Type B pancreatic cell (in vitro differentiated cells): ENCODE measurements at regions not wholly inside any gene's neighbourhood (a gene's known extent, or its start where the extent isn't known, plus 50 kb on each side); places are given as distances from the start of the nearest gene placed in this dataset.

Experiments
- DNase-seq: peaks from one replicate; pipeline ENCODE4 v3.0.0; 2021; ENCODE audit warnings: mixed read lengths; ENCODE audit not compliant: unreplicated experiment; ENCODE audit errors: extremely low spot score
- H3K27ac Mint-ChIP-seq: 2 replicates; pipeline ENCODE4 v1.8.0; 2021; ENCODE audit warnings: mild to moderate bottlenecking, mixed read lengths
- H3K27me3 Mint-ChIP-seq: 2 replicates; pipeline ENCODE4 v1.8.0; 2021; ENCODE audit warnings: mixed read lengths
- H3K36me3 Mint-ChIP-seq: 2 replicates; pipeline ENCODE4 v1.8.0; 2021; ENCODE audit warnings: mixed read lengths
- H3K4me1 Mint-ChIP-seq: one replicate; pipeline ENCODE4 v1.8.0; 2021; ENCODE audit warnings: mixed read lengths; ENCODE audit not compliant: unreplicated experiment
- H3K4me3 Mint-ChIP-seq: 2 replicates; pipeline ENCODE4 v1.8.0; 2021; ENCODE audit warnings: mild to moderate bottlenecking, mixed read lengths
- H3K9me3 Mint-ChIP-seq: 2 replicates; pipeline ENCODE4 v1.8.0; 2021; ENCODE audit warnings: mixed read lengths
- CTCF ChIP-seq: fragments of 200-600 bp; sonication (generic); conservative IDR thresholded peaks from 2 replicates; pipeline ENCODE4 v1.5.0; 2021; ENCODE audit warnings: antibody characterized with exemption, mild to moderate bottlenecking

DNA sequence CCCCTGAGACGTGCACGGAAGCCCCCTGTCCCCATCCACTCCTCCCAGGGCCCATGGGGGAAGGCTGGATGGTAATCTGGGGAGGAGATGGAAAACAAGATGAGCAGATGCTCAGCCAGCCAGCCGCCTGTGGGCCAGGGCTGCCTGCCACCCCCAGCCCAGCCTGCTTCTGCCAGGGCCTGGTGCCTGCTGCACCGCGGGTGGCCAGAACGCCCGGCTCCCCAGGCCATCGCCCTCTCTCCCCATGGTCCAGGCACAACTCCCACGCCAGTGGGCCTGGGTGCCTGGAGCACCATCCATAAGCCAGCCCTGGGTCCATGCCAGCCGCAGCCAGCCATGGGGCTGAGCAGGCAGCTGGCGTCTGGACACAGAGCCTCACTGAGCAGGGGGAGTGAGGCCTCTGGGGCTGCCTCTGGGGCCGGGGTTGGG, 57.2 kb upstream of the ELN start:
- Mint-ChIP-seq H3K27me3 (peaks cover 9% of the 10 kb centered on the region), H3K4me3 (no peak overlapping the region), H3K27ac (no peak overlapping the region), H3K36me3 (no peaks in the 10 kb centered on the region), H3K4me1 (peaks cover 10% of the 10 kb centered on the region), H3K9me3 (no peaks in the 10 kb centered on the region)
- TF ChIP-seq CTCF: no peak
- DNase-seq: no peak

- Mint-ChIP-seq H3K36me3 (no peaks in the 10 kb centered on the region), H3K4me1 (peaks cover 10% of the 10 kb centered on the region), H3K4me3 (no peak overlapping the region), H3K27ac (peak overlapping the region; percentile 70), H3K9me3 (no peaks in the 10 kb centered on the region), H3K27me3 (peaks cover 9% of the 10 kb centered on the region)
- TF ChIP-seq CTCF: no peak
- no peak for DNase-seq
Observed at GRCh38 chr7:73971322-73971703, 56.7 kb upstream of the ELN start.

DNA sequence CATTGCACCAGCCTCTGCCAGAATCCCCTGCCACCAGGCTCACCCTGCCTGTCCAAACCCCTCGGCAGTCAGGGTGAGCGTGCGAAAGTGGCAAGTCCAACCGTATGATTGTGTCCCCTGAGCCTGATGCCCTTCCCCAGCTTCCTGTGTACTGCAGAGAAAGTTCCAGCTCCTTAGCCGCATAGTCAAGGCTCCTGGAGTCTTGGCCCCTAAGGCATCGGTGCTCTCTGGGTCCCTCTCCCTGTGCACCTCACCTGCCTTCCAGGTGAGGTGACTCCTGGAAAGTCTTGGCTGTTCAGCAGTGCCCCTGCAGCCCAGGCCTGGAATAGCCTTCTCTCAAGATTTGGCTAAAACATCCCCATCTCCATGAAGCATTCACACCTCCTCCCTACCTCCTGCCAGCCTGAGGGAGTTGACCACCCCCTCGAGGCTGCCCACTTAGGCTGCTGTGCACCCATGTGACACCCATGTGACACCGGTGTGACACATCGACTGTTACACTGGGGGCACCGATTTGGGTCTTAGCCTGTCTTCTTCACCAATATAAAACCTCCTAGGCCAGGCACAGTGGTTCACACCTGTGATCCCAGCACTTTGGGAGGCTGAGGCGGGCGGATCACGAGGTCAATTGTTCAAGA, 56.1 kb upstream of the ELN start:
- H3K4me1 Mint-ChIP-seq: peaks cover 15% of the 10 kb centered on the region
- peaks cover 9% of the 10 kb centered on the region for H3K27me3 Mint-ChIP-seq
- DNase-seq: peak; percentile 56

DNA sequence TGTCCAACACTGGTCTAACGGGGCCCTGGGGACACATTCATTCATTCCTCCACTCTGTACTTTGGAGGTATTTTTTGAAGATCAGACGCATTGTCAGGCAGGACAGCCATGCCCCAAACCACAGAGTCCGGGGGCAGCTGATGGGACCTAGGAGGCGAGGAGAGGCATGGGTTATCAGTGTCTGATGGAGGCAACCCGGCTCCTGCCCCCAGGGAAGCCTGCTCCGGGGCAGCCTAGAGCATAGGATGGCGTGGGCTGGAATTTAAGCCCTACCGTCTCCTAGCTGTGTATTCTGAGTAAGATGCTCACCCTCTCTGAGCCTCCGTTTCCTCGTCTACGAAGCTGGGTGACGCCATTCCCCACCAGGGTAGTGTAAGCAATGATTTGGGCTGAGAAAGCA, 55.4 kb upstream of the ELN start:
- Mint-ChIP-seq H3K36me3 (no peaks in the 10 kb centered on the region), H3K9me3 (no peaks in the 10 kb centered on the region), H3K4me3 (no peak overlapping the region), H3K27me3 (peaks cover 9% of the 10 kb centered on the region), H3K27ac (no peak overlapping the region), H3K4me1 (peaks cover 17% of the 10 kb centered on the region)
- TF ChIP-seq CTCF: no peak
- peak; percentile 45 for DNase-seq

More for the DNA sequence above, 56.1 kb upstream of the ELN start:
- TF ChIP-seq CTCF: no peak
- peak overlapping the region; percentile 70 for H3K27ac Mint-ChIP-seq
- H3K36me3 Mint-ChIP-seq: no peaks in the 10 kb centered on the region
- no peaks in the 10 kb centered on the region for H3K9me3 Mint-ChIP-seq
- H3K4me3 Mint-ChIP-seq: no peak overlapping the region

DNA sequence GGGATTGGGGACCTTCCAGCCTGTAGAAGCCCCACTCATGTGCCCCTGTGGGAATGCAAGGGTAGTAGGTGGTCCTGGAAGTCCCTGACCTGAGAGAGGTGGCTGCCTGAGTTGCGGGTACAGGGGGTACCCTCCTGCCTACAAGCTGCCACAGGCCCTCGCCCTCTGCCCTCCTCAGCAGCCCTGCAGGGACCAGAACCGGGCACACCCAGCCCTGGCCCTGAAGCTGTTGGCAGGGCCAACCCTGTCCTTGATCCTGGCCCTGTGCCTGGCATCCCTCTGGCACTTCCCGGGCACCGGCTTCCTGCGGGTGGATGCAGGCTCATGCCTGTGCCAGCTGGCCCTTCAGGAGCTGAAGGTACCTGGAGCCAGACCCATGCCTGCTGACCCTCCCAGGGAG, 54.9 kb upstream of the ELN start:
- peak; percentile 59 for DNase-seq
- Mint-ChIP-seq H3K9me3 (no peaks in the 10 kb centered on the region), H3K36me3 (no peaks in the 10 kb centered on the region), H3K4me1 (peaks cover 18% of the 10 kb centered on the region), H3K27ac (no peak overlapping the region), H3K4me3 (no peak overlapping the region), H3K27me3 (peaks cover 9% of the 10 kb centered on the region)
- no peak for TF ChIP-seq CTCF
